HG02588 (cell line): ENCODE measurements at regions not wholly inside any gene's neighbourhood (a gene's known extent, or its start where the extent isn't known, plus 50 kb on each side); places are given as distances from the start of the nearest gene placed in this dataset.
"Not testable (repeated sequence)": the region's sequence is repeated elsewhere in the genome, so short reads cannot be mapped to it uniquely, and the experiment has no call there.

ENCODE experiments used
- ATAC-seq: cut with Tn5 transposase; IDR thresholded peaks from one replicate; pipeline ENCODE4 v1.9.1; 2021; ENCODE audit warnings: mild to moderate bottlenecking, moderate library complexity; ENCODE audit not compliant: unreplicated experiment

DNA sequence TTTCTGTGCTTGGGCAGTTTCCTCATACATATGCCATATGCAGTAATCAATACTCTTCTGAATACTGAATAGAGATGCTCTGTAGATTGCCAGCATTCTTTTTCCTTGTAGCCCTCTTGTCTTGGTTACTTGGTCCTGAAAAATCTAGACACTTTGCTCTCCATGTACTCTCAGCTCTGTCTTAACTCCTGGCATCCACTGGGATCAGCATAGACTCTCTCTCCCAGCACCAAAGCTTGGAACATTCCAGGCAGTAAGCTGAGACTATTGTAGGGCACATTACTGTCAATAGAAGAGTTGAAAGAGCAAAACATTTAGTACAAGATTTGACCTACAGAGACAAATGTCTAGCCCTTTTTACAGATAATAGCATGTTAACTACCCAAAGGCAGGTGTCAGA, 1100.3 kb downstream of the TBL1XR1 start:
- ATAC-seq, result no peak

DNA sequence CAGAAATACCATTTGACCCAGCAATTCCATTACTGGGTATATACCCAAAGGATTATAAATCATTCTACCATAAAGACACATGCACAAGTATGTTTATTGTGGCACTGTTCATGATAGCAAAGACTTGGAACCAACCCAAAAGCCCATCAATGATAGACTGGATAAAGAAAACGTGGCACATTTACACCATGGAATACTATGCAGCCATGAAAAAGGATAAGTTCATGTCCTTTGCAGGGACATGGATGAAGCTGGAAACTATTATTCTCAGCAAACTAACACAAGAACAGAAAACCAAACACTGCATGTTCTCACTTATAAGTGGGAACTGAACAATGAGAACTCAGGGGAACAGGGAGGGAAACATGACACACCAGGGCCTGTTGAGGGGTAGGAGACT, 1103.4 kb downstream of the TBL1XR1 start:
- not testable (repeated sequence) for ATAC-seq

DNA sequence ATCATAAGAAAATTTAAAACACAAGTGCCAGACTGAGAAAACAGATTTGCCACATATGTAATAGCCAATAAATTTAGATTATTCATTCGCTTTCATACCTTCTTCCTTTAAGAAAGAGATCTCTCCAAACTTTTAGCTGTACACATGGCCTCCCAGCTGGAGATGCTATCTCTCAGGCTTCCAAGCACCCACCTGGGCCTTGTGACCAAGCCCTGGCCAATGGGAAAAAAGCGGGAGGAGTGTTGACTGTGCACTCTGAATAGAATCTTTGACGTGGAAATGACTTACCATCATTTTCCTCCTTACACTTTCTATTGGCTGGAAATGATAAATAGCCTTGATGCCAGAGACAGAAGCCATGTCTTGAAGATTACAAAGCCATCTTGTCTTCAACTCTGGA, 1106.6 kb downstream of the TBL1XR1 start:
- ATAC-seq, result no peak

DNA sequence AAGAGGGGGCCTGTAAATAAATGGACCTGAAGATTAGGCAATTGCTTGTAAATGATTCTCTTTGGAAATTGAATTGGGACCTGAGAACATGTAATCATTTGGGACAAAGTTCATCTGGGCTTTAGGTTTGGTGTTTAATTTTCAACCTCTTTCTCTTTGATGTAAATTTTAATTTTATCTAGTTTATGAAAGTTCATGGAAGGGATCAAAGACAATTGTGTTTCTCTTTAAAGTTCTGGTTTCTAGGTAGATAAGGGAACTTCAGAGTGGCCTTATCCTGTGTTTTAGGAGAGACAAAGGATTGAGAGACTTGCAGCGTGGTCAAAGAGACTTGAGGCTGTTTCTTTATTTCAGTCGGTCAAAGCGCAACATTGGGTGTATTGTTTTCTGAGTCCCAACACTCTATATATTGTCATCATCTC, 1108.3 kb downstream of the TBL1XR1 start:
- no peak for ATAC-seq

- no peak for ATAC-seq
Observed at GRCh38 chr3:176087066-176087697, 1110.1 kb downstream of the TBL1XR1 start.

GRCh38 chr3:176079785-176080184, 1117.5 kb downstream of the TBL1XR1 start:
- ATAC-seq, result no peak

DNA sequence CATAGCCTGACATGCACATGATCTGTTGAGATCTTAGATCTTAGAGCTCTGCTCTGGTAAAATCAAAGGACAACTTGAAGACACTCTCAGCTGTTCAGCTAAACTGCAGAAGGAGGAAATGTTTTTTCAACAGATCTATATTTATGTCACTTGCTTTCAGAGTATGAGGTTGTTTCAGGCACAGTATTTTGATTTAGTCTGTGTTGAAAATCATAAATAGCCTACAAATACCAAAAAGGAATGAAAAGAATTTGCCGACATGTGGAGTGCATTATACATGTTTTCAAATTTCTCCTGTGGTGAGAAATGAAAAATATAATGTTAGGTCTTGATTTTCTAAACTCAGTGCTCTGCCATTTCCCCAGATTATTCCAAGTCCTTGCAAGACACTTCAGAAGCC, 1118.4 kb downstream of the TBL1XR1 start:
- ATAC-seq, result no peak

GRCh38 chr3:176075491-176075890, 1121.8 kb downstream of the TBL1XR1 start:
- no peak for ATAC-seq

- ATAC-seq, result no peak
Observed at GRCh38 chr3:176075046-176075445, 1122.2 kb downstream of the TBL1XR1 start.

GRCh38 chr3:176074096-176074495, 1123.2 kb downstream of the TBL1XR1 start:
- ATAC-seq, result no peak

DNA sequence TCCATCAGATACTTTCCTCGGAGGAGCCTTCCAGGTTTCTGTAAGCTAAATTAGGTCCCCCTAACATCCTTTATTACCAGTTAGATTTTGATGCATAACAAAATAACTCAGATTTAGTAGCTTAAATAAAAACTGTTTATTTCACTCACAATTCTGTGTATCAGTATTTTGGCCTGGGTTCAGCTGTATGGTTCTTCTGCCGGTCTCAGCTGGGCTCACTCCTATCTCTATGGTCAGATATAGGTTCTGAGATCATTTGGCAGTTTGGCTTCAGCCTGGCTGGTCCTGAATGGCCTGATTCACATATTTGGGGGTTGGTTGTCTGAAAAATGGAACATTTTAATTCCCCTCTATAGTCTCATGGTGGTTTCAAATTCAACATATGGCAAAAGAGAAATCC, 1125.3 kb downstream of the TBL1XR1 start:
- no peak for ATAC-seq

GRCh38 chr3:176068750-176069149, 1128.5 kb downstream of the TBL1XR1 start:
- ATAC-seq, result no peak

- no peak for ATAC-seq
Observed at GRCh38 chr3:176058856-176059255, 1138.4 kb downstream of the TBL1XR1 start.

DNA sequence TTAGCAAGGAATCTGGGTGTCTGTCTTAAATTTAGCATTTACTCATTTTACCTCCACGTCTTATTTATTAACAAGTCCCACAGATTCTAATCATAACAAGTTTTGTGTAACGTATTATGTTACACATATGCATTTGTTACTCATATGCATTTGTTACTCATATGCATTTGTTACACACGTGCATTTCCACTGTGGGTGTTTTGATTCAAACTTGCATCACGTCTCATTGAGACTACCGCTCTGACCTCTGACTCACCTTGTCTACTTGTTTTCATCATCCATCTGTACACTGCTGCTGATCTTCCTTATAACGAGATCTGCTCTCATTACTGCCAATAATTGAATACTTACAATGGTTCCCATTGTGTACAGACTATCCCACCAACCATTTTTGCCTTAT, 1141.4 kb downstream of the TBL1XR1 start:
- no peak for ATAC-seq

DNA sequence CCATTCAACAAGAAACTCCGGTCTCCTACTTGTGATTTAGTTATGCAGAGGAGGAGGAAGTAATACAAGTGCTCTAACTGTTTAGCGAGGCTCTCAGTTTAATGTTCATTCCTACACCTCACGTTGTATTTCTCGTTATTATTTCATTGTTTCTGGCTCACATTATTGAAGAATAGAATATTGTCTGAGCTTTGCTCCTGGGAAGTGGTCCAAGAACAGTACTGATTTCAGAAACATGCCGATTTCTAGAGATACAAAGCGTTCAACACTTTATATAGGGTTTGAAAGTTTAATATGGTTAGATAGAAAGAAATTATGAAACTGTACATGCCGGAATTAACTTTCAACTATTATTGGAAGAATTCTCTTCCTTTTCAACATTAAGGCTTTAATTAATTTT, 1145.5 kb downstream of the TBL1XR1 start:
- no peak for ATAC-seq

- no peak for ATAC-seq
Observed at GRCh38 chr3:176046703-176047102, 1150.6 kb downstream of the TBL1XR1 start.

- no peak for ATAC-seq
Observed at GRCh38 chr3:176041812-176042211, 1155.5 kb downstream of the TBL1XR1 start.

- ATAC-seq, result no peak
Observed at GRCh38 chr3:176041185-176041584, 1156.1 kb downstream of the TBL1XR1 start.

DNA sequence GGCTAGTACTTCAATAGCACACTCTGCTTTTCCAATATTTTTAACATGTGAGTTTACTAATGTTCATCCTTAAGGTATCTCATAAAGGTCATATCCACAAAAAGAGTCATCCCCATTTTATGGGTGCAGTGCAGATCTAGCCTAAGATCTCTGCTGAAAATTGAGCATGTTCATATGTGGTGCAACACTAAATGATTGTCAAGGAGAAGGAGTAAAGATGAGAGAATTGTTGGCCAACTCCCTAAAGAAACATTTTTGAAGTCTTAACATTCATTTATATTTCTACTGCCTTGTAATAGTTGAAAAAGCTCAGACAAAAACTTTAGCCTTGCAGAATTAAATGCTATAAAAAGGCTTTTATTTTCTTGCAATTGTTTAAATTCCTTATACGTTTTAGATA, 1159.6 kb downstream of the TBL1XR1 start:
- no peak for ATAC-seq

DNA sequence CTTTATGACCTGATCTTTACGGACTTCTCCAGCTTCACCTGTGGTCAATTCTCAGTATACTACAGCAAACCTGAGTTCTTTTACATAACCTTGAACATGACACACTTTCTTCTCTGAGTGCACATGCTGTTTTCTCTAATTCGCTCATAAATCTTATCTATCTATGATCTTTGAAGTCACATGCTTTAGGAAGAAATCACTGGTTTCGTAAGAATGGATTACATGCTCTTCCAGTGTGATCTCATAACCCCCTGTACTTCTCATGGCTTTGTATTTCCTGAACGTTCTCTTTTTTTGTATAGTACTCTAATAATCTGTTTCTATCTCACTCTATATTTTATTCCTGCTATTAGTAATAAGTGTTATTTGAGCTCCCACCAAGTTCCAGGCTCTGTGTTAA, 1165.2 kb downstream of the TBL1XR1 start:
- ATAC-seq, result no peak

GRCh38 chr3:176016203-176016602, 1157.1 kb downstream of the NAALADL2 start:
- ATAC-seq, result not testable (repeated sequence)

DNA sequence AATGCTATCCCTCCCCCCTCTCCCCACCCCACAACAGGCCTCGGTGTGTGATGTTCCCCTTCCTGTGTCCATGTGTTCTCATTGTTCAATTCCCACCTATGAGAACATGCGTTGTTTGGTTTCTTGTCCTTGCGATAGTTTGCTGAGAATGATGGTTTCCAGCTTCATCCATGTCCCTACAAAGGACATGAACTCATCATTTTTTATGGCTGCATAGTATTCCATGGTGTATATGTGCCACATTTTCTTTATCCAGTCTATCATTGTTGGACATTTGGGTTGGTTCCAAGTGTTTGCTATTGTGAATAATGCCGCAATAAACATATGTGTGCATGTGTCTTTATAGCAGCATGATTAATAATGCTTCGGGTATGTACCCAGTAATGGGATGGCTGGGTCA, 1156.1 kb downstream of the NAALADL2 start:
- ATAC-seq, result not testable (repeated sequence)

DNA sequence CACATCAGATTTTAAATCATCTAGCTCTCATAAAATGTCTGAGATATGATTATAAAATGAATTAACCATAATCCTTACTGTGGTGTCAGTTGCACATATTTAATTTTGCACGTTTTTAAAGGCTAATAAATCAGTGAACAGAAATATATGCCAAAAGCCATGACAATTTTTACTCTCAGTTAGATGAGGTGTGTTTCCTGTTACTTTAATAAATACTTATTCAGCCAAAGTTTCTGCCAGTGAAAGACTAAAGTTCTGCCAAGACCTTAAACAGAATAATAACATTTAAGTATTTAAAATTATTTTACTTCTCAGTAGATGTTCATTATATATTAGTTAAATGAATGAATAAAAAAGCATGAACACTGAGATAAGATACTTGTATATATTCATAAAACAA, 1150.1 kb downstream of the NAALADL2 start:
- ATAC-seq, result no peak
